Mesendoderm (in vitro differentiated cells): ENCODE measurements at regions not wholly inside any gene's neighbourhood (a gene's known extent, or its start where the extent isn't known, plus 50 kb on each side); places are given as distances from the start of the nearest gene placed in this dataset.

Source experiments
- DNase-seq: peaks from one replicate; pipeline ENCODE4 v3.0.0; 2013
- H2AK5ac ChIP-seq: 2 replicates; pipeline ENCODE4 v1.6.1; 2013; ENCODE audit warnings: low read length, inconsistent platforms
- H2BK120ac ChIP-seq: 2 replicates; pipeline ENCODE4 v1.6.1; 2013; ENCODE audit warnings: low read depth, mild to moderate bottlenecking, low read length, moderate library complexity, mixed read lengths
- H2BK15ac ChIP-seq: replicated peaks from 2 replicates; pipeline ENCODE4 v1.6.1; 2013; ENCODE audit warnings: low read depth, mild to moderate bottlenecking, moderate library complexity
- H2BK5ac ChIP-seq: 2 replicates; pipeline ENCODE4 v1.6.1; 2013; ENCODE audit warnings: low read length, inconsistent platforms
- H3K18ac ChIP-seq: 2 replicates; pipeline ENCODE4 v1.6.1; 2013; ENCODE audit warnings: mild to moderate bottlenecking, low read length, mixed read lengths
- H3K23ac ChIP-seq: one replicate; pipeline ENCODE4 v1.6.1; 2013; ENCODE audit warnings: low read length
- H3K27ac ChIP-seq: 2 replicates; pipeline ENCODE4 v1.5.1; 2013; ENCODE audit warnings: low read depth, mild to moderate bottlenecking, inconsistent platforms, low read length, moderate library complexity
- H3K27me3 ChIP-seq: 2 replicates; pipeline ENCODE4 v1.6.1; 2013; ENCODE audit warnings: low read length, control low read depth, mild to moderate bottlenecking, inconsistent platforms; ENCODE audit not compliant: insufficient read depth, poor library complexity
- H3K36me3 ChIP-seq: 2 replicates; pipeline ENCODE4 v1.6.1; 2013; ENCODE audit warnings: low read length, inconsistent platforms; ENCODE audit not compliant: control insufficient read depth, insufficient read depth
- H3K4ac ChIP-seq: one replicate; pipeline ENCODE4 v1.6.1; 2013; ENCODE audit warnings: low read depth, mild to moderate bottlenecking, low read length, moderate library complexity
- H3K4me1 ChIP-seq: 2 replicates; pipeline ENCODE4 v1.6.1; 2013; ENCODE audit warnings: low read depth, low read length, inconsistent platforms; ENCODE audit not compliant: control insufficient read depth
- H3K4me2 ChIP-seq: 2 replicates; pipeline ENCODE4 v1.6.1; 2013; ENCODE audit warnings: low read length
- H3K4me3 ChIP-seq: 2 replicates; pipeline ENCODE4 v1.5.1; 2013; ENCODE audit warnings: mild to moderate bottlenecking, low read length
- H3K56ac ChIP-seq: one replicate; pipeline ENCODE4 v1.6.1; 2013; ENCODE audit warnings: low read length
- H3K79me1 ChIP-seq: 2 replicates; pipeline ENCODE4 v1.6.1; 2013; ENCODE audit warnings: low read length, inconsistent platforms
- H3K79me2 ChIP-seq: 2 replicates; pipeline ENCODE4 v1.6.1; 2013; ENCODE audit warnings: mild to moderate bottlenecking, low read length; ENCODE audit not compliant: control insufficient read depth, insufficient read depth
- H3K9ac ChIP-seq: 2 replicates; pipeline ENCODE4 v1.6.1; 2013; ENCODE audit warnings: low read length, inconsistent platforms
- H4K5ac ChIP-seq: one replicate; pipeline ENCODE4 v1.6.1; 2013; ENCODE audit warnings: low read length
- H4K8ac ChIP-seq: one replicate; pipeline ENCODE4 v1.6.1; 2013; ENCODE audit warnings: low read depth, mild to moderate bottlenecking, control low read depth, low read length, moderate library complexity
- WGBS: extraction: QIAGEN DNeasy Blood & Tissue Kit; methylation state at CpG from one replicate; pipeline ENCODE4 v1.1.7; 2013; ENCODE audit warnings: low lambda C conversion rate, missing lambda C conversion rate; ENCODE audit not compliant: insufficient coverage; ENCODE audit errors: extremely low coverage; 5-methylcytosine and 5-hydroxymethylcytosine counted together

DNA sequence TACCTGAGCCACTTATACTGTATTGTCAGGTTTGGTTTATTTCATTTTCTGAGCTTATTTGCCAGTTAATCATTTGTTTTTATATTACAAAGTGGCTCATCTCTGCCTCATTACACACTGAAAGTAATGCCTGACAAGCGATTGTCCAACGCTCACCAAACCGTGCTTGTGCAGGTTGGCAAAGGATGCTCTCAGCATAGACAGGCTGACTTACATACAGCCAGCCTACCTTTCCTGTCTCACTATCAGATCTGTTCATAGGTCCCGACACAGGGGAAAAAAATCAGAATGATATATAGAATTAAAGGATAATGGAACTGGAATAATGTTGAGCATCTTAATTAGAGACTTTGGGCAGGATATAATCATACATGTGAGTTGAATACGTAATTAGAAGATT lies 739.7 kb upstream of the RIOK2 start:
- Histone ChIP-seq H4K8ac (no peak overlapping the region), H3K4me2 (no peak overlapping the region), H3K4me3 (no peak overlapping the region), H3K27me3 (no peaks in the 10 kb centered on the region), H3K23ac (no peak overlapping the region), H3K4ac (no peak overlapping the region), H3K79me1 (no peaks in the 10 kb centered on the region), H3K79me2 (no peaks in the 10 kb centered on the region), H4K5ac (no peak overlapping the region), H3K36me3 (no peaks in the 10 kb centered on the region), H3K18ac (no peak overlapping the region), H2AK5ac (no peak overlapping the region), H3K27ac (no peak overlapping the region), H2BK5ac (no peak overlapping the region), H3K56ac (no peak overlapping the region), H3K4me1 (no peaks in the 10 kb centered on the region), H3K9ac (no peak overlapping the region), H2BK120ac (no peak overlapping the region), H2BK15ac (no peak overlapping the region)
- DNase-seq = no peak
- no CpG with 5 or more reads among the region's 5 CpGs for WGBS

- Histone ChIP-seq H3K27ac (no peak overlapping the region), H3K4me1 (no peaks in the 10 kb centered on the region), H4K5ac (no peak overlapping the region), H2BK15ac (no peak overlapping the region), H3K79me2 (no peaks in the 10 kb centered on the region), H2BK5ac (no peak overlapping the region), H3K9ac (no peak overlapping the region), H3K56ac (no peak overlapping the region), H3K4ac (no peak overlapping the region), H2BK120ac (no peak overlapping the region), H3K23ac (no peak overlapping the region), H3K27me3 (no peaks in the 10 kb centered on the region), H3K36me3 (no peaks in the 10 kb centered on the region), H3K18ac (no peak overlapping the region), H2AK5ac (no peak overlapping the region), H3K4me3 (no peak overlapping the region), H3K4me2 (no peak overlapping the region), H3K79me1 (no peaks in the 10 kb centered on the region), H4K8ac (no peak overlapping the region)
- DNase-seq = no peak
Observed at GRCh38 chr5:97923496-97923895, 740.4 kb upstream of the RIOK2 start.

- no CpG with 5 or more reads among the region's 1 CpG for WGBS
- no peak overlapping the region for H2BK120ac ChIP-seq
- no peak overlapping the region for H4K8ac ChIP-seq
- no peak overlapping the region for H3K23ac ChIP-seq
- H3K27ac ChIP-seq = no peak overlapping the region
- H3K27me3 ChIP-seq = no peaks in the 10 kb centered on the region
- H3K4me3 ChIP-seq = no peak overlapping the region
- H4K5ac ChIP-seq = no peak overlapping the region
- no peak overlapping the region for H2BK15ac ChIP-seq
- H3K4me1 ChIP-seq = no peaks in the 10 kb centered on the region
- H2AK5ac ChIP-seq = no peak overlapping the region
- H3K79me2 ChIP-seq = no peaks in the 10 kb centered on the region
- no peak overlapping the region for H2BK5ac ChIP-seq
- H3K56ac ChIP-seq = no peak overlapping the region
- no peaks in the 10 kb centered on the region for H3K79me1 ChIP-seq
- no peaks in the 10 kb centered on the region for H3K36me3 ChIP-seq
- H3K4me2 ChIP-seq = no peak overlapping the region
- DNase-seq = no peak
- no peak overlapping the region for H3K9ac ChIP-seq
- H3K4ac ChIP-seq = no peak overlapping the region
- no peak overlapping the region for H3K18ac ChIP-seq
Observed at GRCh38 chr5:97923997-97924396, 741.0 kb upstream of the RIOK2 start.

GRCh38 chr5:97929383-97929782 lies 746.3 kb upstream of the RIOK2 start:
- H3K79me1 ChIP-seq = no peaks in the 10 kb centered on the region

DNA sequence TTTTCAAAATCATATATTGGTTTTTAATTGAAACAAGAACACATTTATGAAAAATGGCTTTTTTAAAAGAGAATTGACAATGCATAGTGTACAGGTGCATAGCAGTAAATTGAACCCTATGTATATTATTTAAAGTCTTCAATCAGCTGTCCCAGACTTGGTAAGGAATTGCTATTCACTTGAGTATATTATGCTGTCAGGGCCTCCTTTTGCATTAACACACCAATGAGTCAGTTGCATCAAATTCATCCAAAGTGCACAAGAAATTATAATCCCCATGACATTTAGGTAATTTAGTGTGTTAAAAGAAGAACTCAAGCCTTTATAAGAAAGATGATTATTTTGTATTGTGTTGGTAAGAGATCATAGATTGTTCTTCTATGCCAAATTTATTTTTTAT lies 748.8 kb upstream of the RIOK2 start:
- no peaks in the 10 kb centered on the region for H3K27me3 ChIP-seq
- no peaks in the 10 kb centered on the region for H3K4me1 ChIP-seq
- no peaks in the 10 kb centered on the region for H3K36me3 ChIP-seq
- H3K18ac ChIP-seq = no peak overlapping the region
- no peak overlapping the region for H2AK5ac ChIP-seq
- H2BK15ac ChIP-seq = no peak overlapping the region
- H2BK120ac ChIP-seq = no peak overlapping the region
- no peak overlapping the region for H3K4me3 ChIP-seq
- no peak overlapping the region for H3K56ac ChIP-seq
- no peak overlapping the region for H3K27ac ChIP-seq
- no peak overlapping the region for H4K5ac ChIP-seq
- no peak overlapping the region for H3K4ac ChIP-seq
- no peaks in the 10 kb centered on the region for H3K79me1 ChIP-seq
- H3K23ac ChIP-seq = no peak overlapping the region
- no peak overlapping the region for H3K9ac ChIP-seq
- H3K4me2 ChIP-seq = no peak overlapping the region
- H2BK5ac ChIP-seq = no peak overlapping the region
- H3K79me2 ChIP-seq = no peaks in the 10 kb centered on the region
- no peak overlapping the region for H4K8ac ChIP-seq
- DNase-seq = no peak

More at GRCh38 chr5:97929383-97929782, 746.3 kb upstream of the RIOK2 start:
- Histone ChIP-seq H3K4me3 (no peak overlapping the region), H2BK15ac (no peak overlapping the region), H2BK5ac (no peak overlapping the region), H3K4me2 (no peak overlapping the region), H2AK5ac (no peak overlapping the region), H3K18ac (no peak overlapping the region), H3K56ac (no peak overlapping the region), H3K23ac (no peak overlapping the region), H3K9ac (no peak overlapping the region), H3K79me2 (no peaks in the 10 kb centered on the region), H3K27ac (no peak overlapping the region), H3K4ac (no peak overlapping the region), H3K27me3 (no peaks in the 10 kb centered on the region), H3K36me3 (no peaks in the 10 kb centered on the region), H2BK120ac (no peak overlapping the region), H4K5ac (no peak overlapping the region), H4K8ac (no peak overlapping the region), H3K4me1 (no peaks in the 10 kb centered on the region)
- no peak for DNase-seq
- WGBS = no CpG with 5 or more reads among the region's 1 CpG

DNA sequence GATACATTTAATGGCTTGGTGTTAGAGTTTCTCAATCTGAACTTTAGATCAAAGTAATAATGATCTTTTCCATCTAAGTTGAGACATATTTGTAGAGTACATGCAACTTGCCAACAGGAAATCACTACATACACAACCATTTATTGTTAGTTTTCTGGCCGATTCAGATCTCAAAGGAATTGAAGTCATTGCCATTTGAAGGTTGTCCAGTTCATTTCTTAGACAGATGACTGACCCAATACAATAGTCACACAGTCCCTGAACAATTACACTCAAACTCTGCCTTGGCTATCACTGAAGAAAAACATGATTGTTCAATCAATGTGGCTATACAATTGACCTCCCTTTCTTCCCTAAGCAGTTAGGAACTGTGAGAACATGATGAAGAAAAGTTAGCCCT lies 753.2 kb upstream of the RIOK2 start:
- Histone ChIP-seq H3K18ac (no peak overlapping the region), H3K23ac (no peak overlapping the region), H3K79me1 (no peaks in the 10 kb centered on the region), H3K27me3 (no peaks in the 10 kb centered on the region), H3K4me3 (no peak overlapping the region), H2BK15ac (no peak overlapping the region), H3K4me2 (no peak overlapping the region), H3K9ac (no peak overlapping the region), H2BK5ac (no peak overlapping the region), H3K79me2 (no peaks in the 10 kb centered on the region), H3K4ac (no peak overlapping the region), H3K36me3 (no peaks in the 10 kb centered on the region), H3K27ac (no peak overlapping the region), H2AK5ac (no peak overlapping the region), H2BK120ac (no peak overlapping the region), H3K56ac (no peak overlapping the region), H4K8ac (no peak overlapping the region), H4K5ac (no peak overlapping the region), H3K4me1 (no peaks in the 10 kb centered on the region)
- no peak for DNase-seq
- WGBS = no CpG with 5 or more reads among the region's 1 CpG
